NCI-H345 treated with DMSO at 0.1 percent for 48 hours (cell line): ENCODE measurements at regions not wholly inside any gene's neighbourhood (a gene's known extent, or its start where the extent isn't known, plus 50 kb on each side); places are given as distances from the start of the nearest gene placed in this dataset.
"Not testable (repeated sequence)": the region's sequence is repeated elsewhere in the genome, so short reads cannot be mapped to it uniquely, and the experiment has no call there.

Experiments
- DNase-seq: peaks from one replicate; lab custom pipeline; 2025; ENCODE audit not compliant: unreplicated experiment; lab: John Stamatoyannopoulos, UW

DNA sequence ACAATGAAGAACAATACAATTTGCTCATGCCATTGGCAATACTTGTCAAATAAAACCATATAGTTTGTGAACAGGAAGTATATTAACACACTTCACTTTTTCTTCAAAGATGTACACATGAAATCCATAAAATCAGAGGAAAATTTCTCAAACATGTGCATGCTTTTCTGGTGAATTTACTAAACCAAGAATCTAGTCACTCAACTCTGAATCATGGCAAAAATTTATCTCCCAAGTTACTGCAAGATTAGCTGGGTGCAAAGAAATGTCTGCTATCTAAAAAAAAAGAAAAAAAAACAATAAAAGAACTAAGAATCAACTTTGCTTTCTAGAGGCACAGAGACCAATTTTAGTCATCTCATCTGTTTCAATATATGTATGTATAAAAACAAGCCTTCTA is 419.2 kb downstream of the NR4A2 start:
- DNase-seq = no peak

DNA sequence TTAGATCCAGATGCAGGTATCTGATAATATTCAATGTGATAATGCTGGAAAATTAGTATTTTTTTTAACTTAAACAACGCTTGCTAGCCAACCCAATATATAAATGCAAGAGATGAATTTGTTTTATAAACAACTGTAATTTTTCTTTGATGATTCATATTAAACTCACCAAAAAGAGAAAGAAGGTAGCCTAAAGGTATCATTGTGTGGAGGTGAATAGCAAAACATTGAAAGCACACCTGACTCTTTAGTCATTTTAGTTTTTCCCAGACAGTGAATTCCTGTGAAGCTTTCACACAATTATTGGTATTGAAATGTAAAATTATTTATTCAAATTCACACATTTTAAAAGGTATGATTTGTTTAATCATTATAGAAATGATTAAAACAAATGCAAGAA is 424.0 kb downstream of the NR4A2 start:
- no peak for DNase-seq

DNA sequence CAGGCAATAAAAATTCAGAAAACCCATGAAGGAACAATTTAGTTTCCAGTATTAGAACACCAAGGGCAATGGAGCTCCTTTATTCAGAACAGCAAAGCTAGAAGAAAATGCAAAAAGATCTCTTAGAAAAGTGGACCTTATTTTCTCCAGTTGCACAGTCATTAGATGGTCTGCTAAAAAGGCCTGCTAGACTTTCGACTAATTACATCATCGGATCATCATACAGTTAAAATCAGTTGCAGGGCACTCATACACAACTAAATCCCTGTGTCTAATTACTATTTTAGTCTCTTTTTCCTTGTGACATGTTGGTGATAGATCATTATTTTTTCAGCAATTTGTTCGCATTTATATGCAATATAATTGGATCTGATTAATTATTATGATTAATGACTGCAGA is 425.3 kb downstream of the NR4A2 start:
- no peak for DNase-seq

DNA sequence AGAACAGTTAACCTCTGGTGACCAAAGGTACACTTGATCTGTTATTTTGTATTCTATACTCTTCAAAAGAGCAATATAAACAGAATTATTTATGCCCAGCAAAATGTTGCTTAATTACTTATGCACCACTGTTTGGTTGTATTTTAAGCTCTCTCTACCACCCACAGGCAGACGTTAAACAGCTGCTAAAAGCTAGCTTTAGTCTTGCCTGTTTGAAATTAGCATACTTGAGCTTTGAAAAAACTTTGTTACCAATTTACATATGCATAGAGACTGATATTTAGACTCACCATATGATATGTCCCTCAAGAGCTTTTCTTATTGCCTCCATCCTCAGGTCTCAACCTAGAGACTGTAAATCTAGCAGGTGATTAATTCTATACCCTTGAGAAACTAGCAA is 426.9 kb downstream of the NR4A2 start:
- DNase-seq = no peak

DNA sequence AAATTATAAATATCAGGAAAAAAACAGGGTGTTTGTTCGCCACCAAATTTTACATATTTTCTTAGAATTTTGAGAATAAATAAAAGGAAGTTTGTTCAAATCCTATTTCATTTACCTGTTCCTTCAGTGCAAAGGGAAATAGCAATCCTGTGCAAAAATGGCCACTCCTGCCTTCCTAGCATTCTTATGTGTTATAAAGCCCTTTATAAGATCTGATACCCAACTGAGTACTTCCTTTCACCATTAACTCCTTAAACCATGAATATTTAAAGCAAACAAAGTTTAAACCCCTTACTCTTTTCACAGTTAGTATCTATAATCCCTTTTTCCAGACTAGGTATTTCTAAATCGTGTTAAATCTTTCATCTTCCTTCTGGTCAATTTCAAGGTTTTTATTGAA is 427.8 kb downstream of the NR4A2 start:
- DNase-seq = no peak

DNA sequence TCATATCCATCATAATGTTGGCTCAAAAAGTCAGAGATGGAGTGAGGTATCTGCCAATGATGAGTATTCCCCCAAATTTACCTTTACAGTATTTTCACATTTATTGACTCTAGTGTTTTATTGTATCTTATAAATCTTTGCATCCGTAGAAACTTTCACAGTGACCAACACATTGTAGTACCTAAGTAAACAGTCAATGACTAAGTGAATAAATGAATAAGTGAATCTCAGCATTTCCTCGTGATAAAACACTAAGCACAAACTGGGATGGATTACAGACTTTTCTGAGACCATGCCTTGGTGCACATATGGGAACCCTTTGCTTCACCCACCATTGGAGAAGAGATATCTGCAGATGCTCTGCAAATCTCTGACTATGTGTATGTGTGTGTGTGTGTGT is 429.9 kb downstream of the NR4A2 start:
- DNase-seq = no peak

DNA sequence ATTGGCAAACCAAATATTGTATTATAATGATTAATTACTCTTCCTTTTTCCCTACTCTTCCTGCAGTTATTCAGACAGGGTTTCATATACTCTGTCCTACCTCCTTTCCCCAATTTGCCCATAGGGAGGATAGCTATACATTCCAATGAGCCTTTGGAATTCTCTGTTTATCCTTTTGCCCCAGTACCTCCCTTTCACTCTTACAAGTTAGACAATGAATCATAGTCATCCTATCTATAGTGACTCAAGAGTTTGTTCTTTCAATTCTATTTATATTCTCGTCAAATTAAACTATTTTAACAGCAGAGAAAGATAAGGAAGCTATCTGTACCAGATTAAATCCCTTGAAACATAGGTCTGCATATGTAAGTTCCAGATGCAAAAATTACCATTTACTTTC is 437.5 kb downstream of the NR4A2 start:
- DNase-seq = no peak

DNA sequence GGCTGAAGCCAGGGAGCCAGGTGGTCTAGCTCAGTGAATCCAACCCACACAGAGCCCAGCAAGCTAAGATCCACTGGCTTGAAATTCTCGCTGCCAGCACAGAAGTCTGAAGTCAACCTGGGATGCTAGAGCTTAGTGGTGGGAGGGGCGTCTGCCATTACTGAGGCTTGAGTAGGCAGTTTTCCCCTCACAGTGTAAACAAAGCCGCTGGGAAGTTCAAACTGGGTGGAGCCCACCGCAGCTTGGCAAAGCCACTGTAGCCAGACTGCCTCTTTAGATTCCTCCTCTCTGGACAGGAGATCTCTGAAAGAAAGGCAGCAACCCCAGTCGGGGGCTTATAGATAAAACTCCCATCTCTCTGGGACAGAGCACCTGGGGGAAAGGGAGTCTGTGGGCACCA is 452.1 kb downstream of the NR4A2 start:
- not testable (repeated sequence) for DNase-seq

DNA sequence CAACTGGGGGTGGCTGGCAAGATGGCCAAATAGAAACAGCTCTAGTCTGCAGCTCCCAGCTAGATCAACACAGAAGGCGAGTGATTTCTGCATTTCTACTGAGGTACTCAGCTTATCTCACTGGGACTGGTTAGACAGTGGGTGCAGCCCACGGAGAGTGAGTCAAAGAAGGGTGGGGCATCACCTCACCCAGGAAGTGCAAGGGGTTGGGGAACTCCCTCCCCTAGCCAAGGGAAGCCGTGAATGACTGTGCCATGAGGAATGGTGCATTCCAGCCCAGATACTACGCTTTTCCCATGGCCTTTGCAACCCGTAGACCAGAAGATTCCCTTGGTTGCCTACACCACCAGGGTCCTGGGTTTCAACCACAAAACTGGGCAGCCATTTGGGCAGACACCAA is 452.6 kb downstream of the NR4A2 start:
- DNase-seq = not testable (repeated sequence)

DNA sequence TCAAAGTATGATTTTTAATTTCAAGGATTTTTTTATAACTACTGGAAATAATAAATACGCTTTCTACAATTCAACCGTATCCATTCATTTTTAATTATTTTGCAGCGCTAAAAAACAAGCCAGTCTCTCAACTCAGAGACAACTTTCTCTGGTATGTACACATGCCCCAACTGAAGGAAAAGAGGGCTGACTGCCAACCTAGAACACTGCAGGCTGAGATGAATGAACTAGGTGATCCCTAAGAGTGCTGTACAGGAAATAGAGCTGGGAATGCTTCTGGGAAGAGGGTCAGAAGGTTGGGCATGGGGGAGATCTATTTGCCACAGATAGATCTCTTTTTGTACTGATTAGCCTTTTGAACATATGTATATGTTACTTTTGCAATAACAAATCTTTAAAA is 460.1 kb downstream of the NR4A2 start:
- no peak for DNase-seq

DNA sequence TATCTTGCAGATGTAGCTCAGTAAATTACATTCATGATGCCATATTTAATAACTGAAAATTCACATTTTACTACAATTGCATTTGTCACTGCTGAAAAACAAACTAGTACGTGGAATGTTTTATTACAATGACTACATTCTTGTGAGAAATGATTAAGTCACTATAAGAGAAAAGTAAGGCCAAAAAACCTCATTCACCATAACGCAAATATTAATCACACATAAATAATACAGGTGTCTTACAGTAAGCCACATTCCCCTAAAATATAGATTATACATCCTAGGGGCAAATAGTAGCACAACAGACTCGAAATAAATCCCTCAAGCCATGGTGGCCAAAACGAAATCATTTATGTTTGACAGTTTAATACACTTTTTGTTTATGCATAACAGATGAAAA is 460.6 kb downstream of the NR4A2 start:
- DNase-seq = no peak

DNA sequence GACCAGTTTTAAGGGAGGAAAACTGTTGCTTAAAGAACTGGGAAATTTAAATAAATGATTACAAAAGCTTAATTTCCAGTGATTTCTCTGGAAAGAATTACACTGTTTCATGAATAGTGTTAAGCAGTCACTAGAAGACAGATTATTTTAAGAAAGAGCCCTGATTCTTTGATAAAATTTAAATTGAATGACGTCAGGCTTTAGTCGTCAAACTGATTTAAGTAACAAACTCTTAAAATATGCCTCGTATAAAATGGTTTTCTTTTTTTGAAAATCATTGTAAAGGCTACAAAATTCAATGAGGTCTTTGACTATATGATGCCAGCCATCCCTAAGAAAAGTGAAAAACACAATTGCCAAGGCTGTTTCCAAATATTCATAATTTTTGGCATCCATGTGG is 465.0 kb downstream of the NR4A2 start:
- DNase-seq = no peak

DNA sequence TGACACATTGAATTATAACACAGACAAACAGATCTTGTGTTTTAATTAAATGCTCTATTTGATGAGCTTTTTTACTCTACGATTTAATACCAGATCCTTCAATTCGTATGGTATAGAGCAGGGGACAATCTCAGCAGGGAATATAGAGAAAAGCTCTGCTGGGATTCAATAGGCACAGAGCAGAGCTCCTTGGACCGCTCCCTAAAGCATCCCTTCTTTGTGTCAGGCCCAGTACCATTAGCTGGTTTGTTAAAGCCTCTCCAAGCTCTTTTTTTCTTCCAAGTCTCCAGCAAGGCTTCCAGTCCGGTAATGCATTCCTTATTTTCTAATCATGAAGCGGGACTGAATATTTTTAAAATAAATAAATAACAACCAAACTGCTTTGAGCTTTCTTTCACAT is 466.0 kb downstream of the NR4A2 start:
- DNase-seq = no peak

DNA sequence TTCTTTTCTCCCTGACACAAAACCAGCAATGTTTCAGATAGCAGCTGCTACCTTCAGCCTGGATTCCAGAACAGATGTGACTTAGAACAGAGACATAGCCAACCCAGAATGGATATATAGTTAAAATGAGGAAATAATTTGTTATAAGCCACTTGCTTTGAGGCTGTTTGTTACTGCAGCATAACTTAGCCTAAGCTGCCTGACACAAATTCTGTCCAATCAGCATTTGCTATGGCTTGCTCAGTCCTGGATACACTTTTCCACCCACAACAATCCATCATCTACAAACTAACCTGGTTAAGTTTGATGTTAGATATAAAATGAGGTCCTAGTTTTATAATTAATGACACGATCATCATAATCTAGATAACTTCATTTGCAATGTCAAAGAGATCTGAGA is 480.4 kb downstream of the NR4A2 start:
- DNase-seq = no peak

DNA sequence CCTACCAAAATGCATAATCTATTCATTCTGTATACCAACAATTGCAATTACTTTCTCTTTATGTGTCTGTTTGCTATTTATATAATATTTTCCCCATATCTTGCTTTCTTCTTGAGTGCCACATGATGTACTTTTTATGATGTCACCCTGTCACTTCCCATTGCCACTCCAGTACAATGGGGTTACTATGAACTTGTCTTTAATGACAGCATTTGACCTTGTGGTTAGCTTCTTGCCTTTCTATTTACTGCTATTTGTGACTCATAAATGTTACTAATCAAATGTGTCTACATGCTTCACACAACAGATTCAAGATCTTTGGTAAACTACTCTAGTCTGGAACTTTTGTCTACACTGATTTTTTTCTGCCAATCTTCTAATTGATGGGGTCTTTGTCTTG is 486.3 kb downstream of the NR4A2 start:
- no peak for DNase-seq

DNA sequence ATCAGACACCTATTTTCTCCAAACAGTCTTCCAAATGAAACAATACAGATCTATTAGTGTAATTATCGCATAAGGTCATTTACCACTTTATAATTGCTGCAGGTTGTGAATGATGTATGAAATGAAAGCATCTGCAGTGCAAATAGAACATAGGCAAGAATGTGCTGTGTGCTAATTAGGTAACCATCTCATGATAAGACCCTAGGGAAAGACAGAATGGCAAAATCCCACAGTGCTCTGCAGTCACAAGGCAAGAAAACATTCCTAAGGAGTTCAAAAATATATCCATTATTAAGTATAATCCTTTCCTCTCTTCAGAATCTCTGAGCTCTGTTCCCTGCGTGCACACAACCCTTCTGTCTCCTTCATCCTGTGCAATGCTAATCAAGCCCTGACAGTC is 488.1 kb downstream of the NR4A2 start:
- no peak for DNase-seq

DNA sequence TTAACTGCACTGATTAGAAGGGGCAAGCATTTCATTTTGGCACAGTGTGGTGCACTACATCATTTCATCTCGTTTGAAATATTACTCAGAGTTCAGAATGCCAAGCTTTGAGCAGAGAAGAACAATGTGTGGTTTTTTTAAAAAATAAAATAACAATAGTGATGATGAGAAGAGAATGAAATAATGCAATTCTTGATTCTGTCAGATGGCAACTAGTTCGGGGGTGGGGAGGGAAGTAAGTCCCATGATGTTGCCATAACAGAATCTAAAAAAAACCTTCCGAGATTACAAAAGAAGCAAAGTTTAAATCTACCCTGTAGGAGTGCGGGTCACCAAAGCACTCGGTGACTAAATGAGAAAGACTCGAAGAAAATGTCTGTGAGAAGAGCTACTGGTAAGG is 490.4 kb downstream of the NR4A2 start:
- DNase-seq = no peak

DNA sequence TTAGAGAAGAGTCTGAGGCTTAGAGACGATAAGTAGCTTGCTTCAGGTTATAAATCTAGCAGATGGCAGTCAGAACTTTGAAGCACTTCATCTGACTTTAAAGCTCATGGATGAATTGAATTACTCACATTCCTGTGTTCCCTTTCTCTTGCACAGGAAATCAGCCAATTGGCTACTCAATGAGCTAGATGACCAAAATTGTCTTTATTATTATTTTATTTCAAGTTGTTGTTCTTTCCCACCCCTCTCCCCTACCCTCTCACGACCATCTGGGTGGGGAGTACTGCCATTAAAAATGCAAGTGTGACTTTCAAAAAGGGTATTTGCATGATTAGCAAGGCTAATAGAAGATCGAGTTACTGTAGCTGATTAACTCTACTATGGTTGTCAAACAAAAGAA is 491.1 kb downstream of the NR4A2 start:
- DNase-seq = no peak

DNA sequence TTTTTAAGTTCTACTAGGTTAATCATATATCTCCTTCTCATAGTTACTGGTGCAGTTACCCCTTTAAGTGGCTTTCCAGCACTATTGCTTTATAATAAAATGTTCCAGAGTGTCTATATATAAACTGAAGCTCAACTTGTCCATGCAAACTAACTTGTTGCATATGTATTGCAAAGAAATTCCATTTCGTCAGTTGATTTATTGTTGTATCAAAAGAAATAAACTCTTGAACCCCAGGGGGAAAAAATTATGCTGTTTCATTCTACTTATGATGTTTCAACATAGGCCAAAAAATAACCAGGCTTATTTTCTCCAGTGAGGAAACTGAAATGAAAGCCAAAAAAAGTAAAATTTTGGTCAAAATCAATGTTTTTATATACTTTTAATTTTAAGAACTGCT is 491.9 kb downstream of the NR4A2 start:
- no peak for DNase-seq

DNA sequence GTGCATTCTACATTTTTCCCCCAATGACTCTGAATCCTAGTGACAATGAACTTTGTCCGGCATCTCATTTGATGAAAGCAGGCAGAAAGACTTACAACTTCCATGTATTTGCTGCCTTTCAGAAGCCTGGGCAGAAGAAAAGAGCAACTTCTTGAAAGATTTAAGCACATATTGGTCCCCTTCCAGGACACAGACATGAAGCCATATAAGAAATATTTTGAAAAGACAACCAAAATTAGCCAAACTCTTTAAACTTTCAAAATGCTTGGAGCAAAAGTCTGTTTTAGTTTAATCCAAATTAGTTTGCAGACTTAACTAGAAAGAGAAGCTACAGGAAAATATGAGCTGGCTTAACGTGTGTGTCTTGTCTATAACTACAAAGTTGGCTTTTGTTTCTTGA is 492.5 kb downstream of the NR4A2 start:
- DNase-seq = no peak

DNA sequence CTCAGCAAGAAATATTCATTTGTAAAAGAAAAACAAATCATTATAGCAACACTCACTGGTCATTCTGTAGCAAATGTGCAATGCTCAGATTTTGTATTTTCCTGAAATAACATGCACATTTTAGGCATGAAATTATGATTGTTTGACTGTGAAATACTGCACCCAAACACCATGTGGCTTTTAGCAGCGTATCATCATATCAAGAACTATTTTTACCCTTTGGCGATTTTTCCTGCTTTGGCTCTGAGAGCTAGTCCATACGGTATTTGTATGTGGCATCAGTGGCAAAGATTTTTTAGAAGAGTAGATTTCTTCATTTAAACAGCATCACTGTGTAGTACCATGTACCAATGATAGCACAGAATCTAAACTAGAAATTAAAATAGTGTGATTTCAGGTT is 493.1 kb downstream of the NR4A2 start:
- no peak for DNase-seq

DNA sequence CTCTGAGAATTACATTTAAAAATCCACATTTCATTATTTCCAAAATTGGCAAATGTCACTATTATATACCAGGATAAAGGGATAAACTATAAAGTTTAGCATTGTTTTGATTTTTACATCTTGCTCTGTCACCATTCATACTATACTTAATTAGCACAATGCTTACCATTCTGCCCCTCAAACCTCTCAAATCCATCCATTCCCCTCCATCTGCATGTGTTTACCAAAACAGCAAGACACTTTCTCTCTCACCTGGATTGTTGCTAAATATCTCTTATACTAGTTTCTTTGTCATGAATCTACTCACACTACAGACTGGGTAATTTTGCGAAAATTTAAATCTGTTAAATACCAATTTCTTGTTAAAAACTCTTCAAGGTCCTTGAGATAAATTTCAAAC is 496.1 kb downstream of the NR4A2 start:
- no peak for DNase-seq

DNA sequence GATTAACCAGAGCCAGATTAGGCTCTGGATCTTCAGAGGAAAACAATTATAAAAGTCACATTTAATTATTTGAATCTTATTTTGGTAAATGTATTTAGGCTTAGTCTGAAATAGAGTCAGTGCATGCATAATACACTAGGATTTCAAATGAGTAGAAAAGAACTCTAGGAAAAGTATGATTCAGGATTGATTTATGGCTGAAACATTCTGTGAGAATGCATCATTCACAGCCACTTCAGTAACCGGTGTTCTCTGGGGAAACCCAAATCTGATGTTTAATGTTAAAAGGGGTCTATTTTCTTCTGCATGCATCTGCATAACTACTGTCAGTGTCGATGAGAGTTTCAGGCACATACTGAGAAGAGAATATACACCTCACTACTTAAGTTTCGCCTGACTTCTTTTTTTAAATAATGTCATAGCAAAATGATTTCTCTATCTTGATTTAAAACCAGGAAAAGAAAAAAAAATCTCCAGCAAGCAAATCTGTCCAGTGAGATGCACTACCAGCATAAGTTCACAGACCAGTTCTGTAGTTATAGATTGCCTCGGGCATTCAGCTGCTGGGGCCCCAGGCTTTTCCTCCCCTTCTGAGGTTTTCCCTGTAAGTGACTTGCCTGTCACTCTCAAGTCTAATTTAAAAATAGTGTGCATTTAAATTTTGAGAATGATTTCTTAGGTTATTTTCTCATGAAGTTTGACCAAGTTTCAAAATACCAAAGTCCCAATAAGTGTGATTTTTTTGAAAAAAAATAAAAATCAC is 501.5 kb downstream of the NR4A2 start:
- DNase-seq = no peak

DNA sequence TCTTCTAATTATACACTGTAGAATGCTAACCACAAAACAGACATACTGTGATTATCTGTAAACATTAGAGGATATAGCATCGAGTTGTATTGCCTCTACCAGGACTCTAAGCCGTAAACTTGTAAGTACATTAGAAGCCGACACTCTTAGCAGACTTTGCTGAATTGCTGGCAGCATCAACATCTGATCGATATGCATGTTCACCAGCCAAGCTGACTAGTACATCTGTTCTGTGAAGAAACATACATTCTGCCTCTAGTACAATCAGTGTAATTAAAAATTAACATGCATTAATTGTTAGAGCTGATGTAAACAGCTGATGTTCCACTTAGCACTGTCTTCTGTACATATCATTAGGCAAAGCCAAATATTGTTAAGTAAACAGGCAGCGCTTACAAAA is 502.2 kb downstream of the NR4A2 start:
- no peak for DNase-seq
